Smooth muscle cell (in vitro differentiated cells): ENCODE measurements at regions not wholly inside any gene's neighbourhood (a gene's known extent, or its start where the extent isn't known, plus 50 kb on each side); places are given as distances from the start of the nearest gene placed in this dataset.

Experiments used
- DNase-seq: peaks from one replicate; lab custom pipeline; 2025; ENCODE audit not compliant: unreplicated experiment; lab: John Stamatoyannopoulos, UW
- H2AFZ ChIP-seq: fragments of 200-600 bp; sonication (generic); 2 replicates; pipeline ENCODE4 v1.6.0; 2016; ENCODE audit warnings: antibody characterized with exemption, low read depth, mild to moderate bottlenecking
- H3F3A ChIP-seq: fragments of 200-600 bp; sonication (generic); 2 replicates; pipeline ENCODE4 v1.6.0; 2017; ENCODE audit warnings: antibody characterized with exemption, low read depth
- H3K27ac ChIP-seq: fragments of 200-600 bp; sonication (generic); 2 replicates; pipeline ENCODE4 v1.5.1; 2016; ENCODE audit warnings: low read depth, mild to moderate bottlenecking
- H3K27me3 ChIP-seq: fragments of 200-600 bp; sonication (generic); 2 replicates; pipeline ENCODE4 v1.6.1; 2016; ENCODE audit warnings: low read depth, mild to moderate bottlenecking
- H3K36me3 ChIP-seq: fragments of 200-600 bp; sonication (generic); 2 replicates; pipeline ENCODE4 v1.5.1; 2016; ENCODE audit warnings: low read depth
- H3K4me1 ChIP-seq: fragments of 200-600 bp; sonication (generic); 2 replicates; pipeline ENCODE4 v1.5.1; 2016; ENCODE audit warnings: low read depth
- H3K4me2 ChIP-seq: fragments of 200-600 bp; sonication (generic); 2 replicates; pipeline ENCODE4 v1.6.0; 2016; ENCODE audit warnings: mild to moderate bottlenecking
- H3K4me3 ChIP-seq: fragments of 200-600 bp; sonication (generic); 2 replicates; pipeline ENCODE4 v1.5.1; 2016; ENCODE audit warnings: mild to moderate bottlenecking
- H3K79me2 ChIP-seq: fragments of 200-600 bp; sonication (generic); 2 replicates; pipeline ENCODE4 v1.6.0; 2016; ENCODE audit warnings: low read depth, mild to moderate bottlenecking
- H3K9ac ChIP-seq: fragments of 200-600 bp; sonication (generic); 2 replicates; pipeline ENCODE4 v1.6.0; 2016; ENCODE audit warnings: low read depth
- H3K9me3 ChIP-seq: fragments of 200-600 bp; sonication (generic); replicated peaks from 2 replicates; pipeline ENCODE4 v1.5.1; 2016; ENCODE audit warnings: low read depth
- H4K20me1 ChIP-seq: fragments of 200-600 bp; sonication (generic); 2 replicates; pipeline ENCODE4 v1.6.0; 2016; ENCODE audit warnings: low read depth
- WGBS: methylation state at CpG from one replicate; pipeline ENCODE4 v1.1.7; 2016; ENCODE audit warnings: low lambda C conversion rate; 5-methylcytosine and 5-hydroxymethylcytosine counted together
- TF ChIP-seq, protein P1 (sequence below): fragments of 200-600 bp; sonication (generic); IDR thresholded peaks from 2 replicates; pipeline ENCODE4 v1.5.1; 2017; ENCODE audit warnings: borderline replicate concordance, mild to moderate bottlenecking, antibody characterized with exemption; ENCODE audit not compliant: insufficient read depth, poor library complexity, severe bottlenecking

DNA sequence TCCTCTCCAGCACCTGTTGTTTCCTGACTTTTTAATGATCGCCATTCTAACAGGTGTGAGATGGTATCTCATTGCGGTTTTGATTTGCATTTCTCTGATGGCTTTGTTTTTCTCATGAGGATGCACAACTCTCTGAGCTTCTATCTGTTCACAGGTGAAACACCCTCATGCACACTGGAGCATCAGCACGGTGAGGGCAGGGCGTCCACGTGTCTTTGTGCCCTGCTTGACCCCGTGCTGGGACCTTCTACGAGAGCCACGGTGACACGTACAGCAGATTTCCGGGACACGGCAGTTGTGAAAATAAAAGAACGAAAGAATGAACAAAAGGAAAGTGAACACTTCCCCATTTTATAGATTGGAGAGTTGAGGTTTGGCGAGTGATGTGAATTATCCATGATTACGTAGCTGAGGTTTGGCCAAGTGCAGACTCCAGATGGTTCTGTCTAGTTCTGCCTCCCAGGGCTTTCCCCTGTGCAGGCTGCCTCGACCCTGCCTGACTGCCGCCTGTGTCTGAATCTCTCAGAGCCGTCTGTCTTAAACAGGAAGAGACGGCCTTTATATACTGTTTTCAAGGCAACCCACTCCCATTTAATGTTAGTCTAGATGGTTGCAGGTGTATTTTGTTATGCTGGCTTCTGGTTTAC, 67.8 kb upstream of the SORBS2 start:
- no peaks in the 10 kb centered on the region for H4K20me1 ChIP-seq
- no peaks in the 10 kb centered on the region for H3K79me2 ChIP-seq
- TF ChIP-seq, protein P1, sequence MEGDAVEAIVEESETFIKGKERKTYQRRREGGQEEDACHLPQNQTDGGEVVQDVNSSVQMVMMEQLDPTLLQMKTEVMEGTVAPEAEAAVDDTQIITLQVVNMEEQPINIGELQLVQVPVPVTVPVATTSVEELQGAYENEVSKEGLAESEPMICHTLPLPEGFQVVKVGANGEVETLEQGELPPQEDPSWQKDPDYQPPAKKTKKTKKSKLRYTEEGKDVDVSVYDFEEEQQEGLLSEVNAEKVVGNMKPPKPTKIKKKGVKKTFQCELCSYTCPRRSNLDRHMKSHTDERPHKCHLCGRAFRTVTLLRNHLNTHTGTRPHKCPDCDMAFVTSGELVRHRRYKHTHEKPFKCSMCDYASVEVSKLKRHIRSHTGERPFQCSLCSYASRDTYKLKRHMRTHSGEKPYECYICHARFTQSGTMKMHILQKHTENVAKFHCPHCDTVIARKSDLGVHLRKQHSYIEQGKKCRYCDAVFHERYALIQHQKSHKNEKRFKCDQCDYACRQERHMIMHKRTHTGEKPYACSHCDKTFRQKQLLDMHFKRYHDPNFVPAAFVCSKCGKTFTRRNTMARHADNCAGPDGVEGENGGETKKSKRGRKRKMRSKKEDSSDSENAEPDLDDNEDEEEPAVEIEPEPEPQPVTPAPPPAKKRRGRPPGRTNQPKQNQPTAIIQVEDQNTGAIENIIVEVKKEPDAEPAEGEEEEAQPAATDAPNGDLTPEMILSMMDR = no peak
- no peak for DNase-seq
- no peaks in the 10 kb centered on the region for H3K36me3 ChIP-seq
- peaks cover 3% of the 10 kb centered on the region for H3K4me1 ChIP-seq
- WGBS = 91% methylated on average over 18 of the region's 18 CpGs
- no peaks in the 10 kb centered on the region for H3K9me3 ChIP-seq
- no peak overlapping the region for H2AFZ ChIP-seq
- H3K4me2 ChIP-seq = no peak overlapping the region
- H3K27ac ChIP-seq = no peak overlapping the region
- no peak overlapping the region for H3K9ac ChIP-seq
- no peaks in the 10 kb centered on the region for H3F3A ChIP-seq
- peaks cover 6% of the 10 kb centered on the region for H3K27me3 ChIP-seq
- no peak overlapping the region for H3K4me3 ChIP-seq

DNA sequence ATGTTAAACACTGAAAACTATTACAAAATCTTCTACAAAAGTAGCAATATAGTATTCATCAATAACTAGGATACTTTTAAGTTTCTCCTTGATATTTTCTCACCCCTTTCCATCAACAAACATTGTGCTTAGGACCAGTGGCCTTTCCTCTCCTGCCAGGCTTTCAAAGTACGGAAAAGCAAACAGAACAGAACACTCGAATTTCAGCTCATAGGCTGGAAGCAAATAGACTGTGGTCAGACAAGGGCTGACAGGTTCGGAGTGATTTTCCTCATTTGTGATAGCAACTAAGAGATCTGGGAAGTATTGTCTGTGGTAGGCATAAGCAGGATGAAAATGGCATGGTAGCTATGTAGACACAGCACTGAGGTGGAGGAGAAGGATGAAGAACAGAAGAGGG, 68.6 kb upstream of the SORBS2 start:
- Histone ChIP-seq H3K27ac (no peak overlapping the region), H3K79me2 (no peaks in the 10 kb centered on the region), H3K9me3 (no peaks in the 10 kb centered on the region), H4K20me1 (no peaks in the 10 kb centered on the region), H3K9ac (no peak overlapping the region), H3K4me2 (no peak overlapping the region), H2AFZ (no peak overlapping the region), H3K36me3 (no peaks in the 10 kb centered on the region), H3K27me3 (peaks cover 6% of the 10 kb centered on the region), H3K4me1 (peaks cover 3% of the 10 kb centered on the region), H3F3A (no peaks in the 10 kb centered on the region), H3K4me3 (no peak overlapping the region)
- WGBS = 53% methylated on average over 3 of the region's 3 CpGs
- no peak for DNase-seq
- TF ChIP-seq, protein P1 = no peak

DNA sequence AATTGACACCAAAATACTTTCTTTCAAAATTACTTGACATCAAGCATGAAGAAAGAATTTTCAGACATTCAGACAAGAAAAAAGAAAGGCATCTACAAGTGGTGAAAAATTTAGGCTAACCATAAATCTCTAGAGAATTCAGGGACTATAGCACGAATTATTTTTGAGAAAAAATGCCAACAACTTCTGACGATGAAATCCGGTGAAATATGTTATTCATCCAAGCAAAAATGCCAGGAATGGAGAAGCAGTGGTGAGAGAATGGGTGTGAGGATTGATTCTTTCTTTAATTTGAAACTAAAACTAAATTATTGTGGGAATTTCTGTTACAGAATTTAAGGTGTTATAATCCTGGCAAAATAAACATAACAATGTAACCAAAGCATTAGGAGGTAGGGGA, 69.4 kb upstream of the SORBS2 start:
- H4K20me1 ChIP-seq = no peaks in the 10 kb centered on the region
- H3K27me3 ChIP-seq = peaks cover 6% of the 10 kb centered on the region
- H3K4me2 ChIP-seq = no peak overlapping the region
- no peak for DNase-seq
- no peak overlapping the region for H3K4me3 ChIP-seq
- H3K4me1 ChIP-seq = peaks cover 3% of the 10 kb centered on the region
- H2AFZ ChIP-seq = no peak overlapping the region
- no peak overlapping the region for H3K9ac ChIP-seq
- no peaks in the 10 kb centered on the region for H3F3A ChIP-seq
- no peaks in the 10 kb centered on the region for H3K9me3 ChIP-seq
- H3K79me2 ChIP-seq = no peaks in the 10 kb centered on the region
- H3K27ac ChIP-seq = no peak overlapping the region
- H3K36me3 ChIP-seq = no peaks in the 10 kb centered on the region
- 66% methylated on average over 3 of the region's 3 CpGs for WGBS
- TF ChIP-seq, protein P1 = no peak

DNA sequence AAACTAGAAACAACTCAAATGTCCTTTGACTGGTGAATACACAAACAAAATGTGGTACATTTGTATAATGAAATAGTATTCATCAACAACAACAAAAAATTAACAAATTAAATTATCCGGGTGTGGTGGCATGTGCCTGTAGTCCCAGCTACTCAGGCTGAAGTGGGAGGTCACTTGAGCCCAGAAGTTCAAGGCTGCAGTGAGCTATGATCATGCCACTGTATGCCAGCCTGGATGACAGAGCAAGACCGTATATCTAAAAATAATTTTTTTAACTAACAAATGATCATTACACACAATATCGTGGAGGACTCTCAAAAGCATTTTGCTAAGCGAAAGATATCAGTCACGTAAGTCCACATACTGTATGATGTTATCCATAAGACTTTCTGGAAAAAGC, 71.6 kb upstream of the SORBS2 start:
- 98% methylated on average over 5 of the region's 5 CpGs for WGBS
- Histone ChIP-seq H4K20me1 (no peaks in the 10 kb centered on the region), H3K27me3 (peaks cover 6% of the 10 kb centered on the region), H3K36me3 (no peaks in the 10 kb centered on the region), H3K4me3 (no peak overlapping the region), H3K4me1 (peaks cover 3% of the 10 kb centered on the region), H3F3A (no peaks in the 10 kb centered on the region), H3K9ac (no peak overlapping the region), H2AFZ (no peak overlapping the region), H3K9me3 (peaks cover 5% of the 10 kb centered on the region), H3K27ac (no peak overlapping the region), H3K4me2 (no peak overlapping the region), H3K79me2 (no peaks in the 10 kb centered on the region)
- TF ChIP-seq, protein P1 = no peak
- DNase-seq = no peak
